RWPE2 (cell line): ENCODE measurements at regions not wholly inside any gene's neighbourhood (a gene's known extent, or its start where the extent isn't known, plus 50 kb on each side); places are given as distances from the start of the nearest gene placed in this dataset.

ENCODE experiments used
- ATAC-seq: fragments of 200-7000 bp; cut with Tn5 transposase; 3 replicates; pipeline ENCODE4 v1.9.1; 2021; ENCODE audit warnings: low read depth
- DNase-seq: peaks from one replicate; pipeline ENCODE4 v3.0.0-alpha.2; 2020; ENCODE audit warnings: low spot score
- H3K27ac ChIP-seq: fragments of 450-650 bp; 2 replicates; pipeline ENCODE4 v1.5.1; 2017; ENCODE audit warnings: mild to moderate bottlenecking; ENCODE audit not compliant: poor library complexity, severe bottlenecking
- H3K27me3 ChIP-seq: fragments of 250-450 bp; sonication (Bioruptor Pico); 2 replicates; pipeline ENCODE4 v1.5.1; 2021; ENCODE audit warnings: mild to moderate bottlenecking, moderate library complexity; ENCODE audit not compliant: insufficient read depth, poor library complexity, severe bottlenecking
- H3K36me3 ChIP-seq: fragments of 250-450 bp; sonication (Bioruptor Pico); 2 replicates; pipeline ENCODE4 v1.5.1; 2020; ENCODE audit warnings: low read depth, mild to moderate bottlenecking, moderate library complexity
- H3K4me1 ChIP-seq: fragments of 250-450 bp; sonication (Bioruptor Pico); 2 replicates; pipeline ENCODE4 v1.5.1; 2021; ENCODE audit warnings: mild to moderate bottlenecking, moderate library complexity; ENCODE audit not compliant: insufficient read depth, poor library complexity, severe bottlenecking
- H3K4me3 ChIP-seq: fragments of 250-450 bp; sonication (Bioruptor Pico); 2 replicates; pipeline ENCODE4 v1.5.1; 2021; ENCODE audit warnings: mild to moderate bottlenecking, moderate library complexity; ENCODE audit not compliant: severe bottlenecking
- H3K9me3 ChIP-seq: fragments of 250-450 bp; sonication (Bioruptor Pico); 2 replicates; pipeline ENCODE4 v1.5.1; 2021; ENCODE audit warnings: mild to moderate bottlenecking, moderate library complexity; ENCODE audit not compliant: severe bottlenecking
- CTCF ChIP-seq: fragments of 450-650 bp; IDR thresholded peaks from one replicate; pipeline ENCODE4 v1.5.1; 2017; ENCODE audit warnings: mild to moderate bottlenecking, moderate library complexity; ENCODE audit not compliant: poor library complexity, severe bottlenecking

DNA sequence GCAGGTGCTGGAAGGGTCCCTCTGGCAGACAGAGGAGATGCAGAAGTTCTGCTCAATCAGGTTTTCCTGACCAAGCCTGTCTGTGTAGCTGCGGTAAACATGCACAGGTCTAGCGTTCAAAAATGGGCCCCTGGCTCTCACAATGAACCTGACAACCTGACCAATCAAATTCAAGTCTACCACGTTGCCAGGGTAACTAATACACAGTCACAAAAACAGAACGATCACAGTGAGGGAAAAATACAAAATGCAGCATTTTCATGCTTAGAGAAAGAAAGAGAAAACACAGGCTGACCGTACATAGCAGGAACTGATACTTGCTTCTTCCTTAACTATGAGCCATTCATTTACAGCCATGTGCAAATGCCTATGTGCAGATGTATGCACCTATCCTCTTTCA lies 353.1 kb upstream of the TSHZ2 start:
- ATAC-seq: 0 out of 3 replicates have a peak, but pooled peaks have one; percentile 8

GRCh38 chr20:52616629-52617028 lies 355.5 kb upstream of the TSHZ2 start:
- Histone ChIP-seq H3K27ac (no peak overlapping the region), H3K36me3 (no peaks in the 10 kb centered on the region), H3K4me1 (peaks cover 8% of the 10 kb centered on the region), H3K4me3 (no peak overlapping the region), H3K27me3 (no peaks in the 10 kb centered on the region), H3K9me3 (no peaks in the 10 kb centered on the region)
- no peak for ATAC-seq
- DNase-seq: no peak
- no peak for TF ChIP-seq CTCF

More for the DNA sequence above, 353.1 kb upstream of the TSHZ2 start:
- H3K27me3 ChIP-seq: no peaks in the 10 kb centered on the region
- no peak overlapping the region for H3K27ac ChIP-seq
- no peak overlapping the region for H3K4me3 ChIP-seq
- no peak for TF ChIP-seq CTCF
- no peak for DNase-seq
- peaks cover 1% of the 10 kb centered on the region for H3K4me1 ChIP-seq
- H3K36me3 ChIP-seq: no peaks in the 10 kb centered on the region
- no peaks in the 10 kb centered on the region for H3K9me3 ChIP-seq

- H3K9me3 ChIP-seq: no peaks in the 10 kb centered on the region
- TF ChIP-seq CTCF: no peak
- no peaks in the 10 kb centered on the region for H3K27me3 ChIP-seq
- no peak overlapping the region for H3K4me3 ChIP-seq
- ATAC-seq (no peak), DNase-seq (no peak)
- peaks cover 8% of the 10 kb centered on the region for H3K4me1 ChIP-seq
- H3K36me3 ChIP-seq: no peaks in the 10 kb centered on the region
- H3K27ac ChIP-seq: no peak overlapping the region
These were observed 357.9 kb upstream of the TSHZ2 start for GRCh38 chr20:52614051-52614863.

- H3K27ac ChIP-seq: no peak overlapping the region
- no peaks in the 10 kb centered on the region for H3K36me3 ChIP-seq
- peaks cover 8% of the 10 kb centered on the region for H3K4me1 ChIP-seq
- no peaks in the 10 kb centered on the region for H3K9me3 ChIP-seq
- TF ChIP-seq CTCF: no peak
- no peak for ATAC-seq
- no peak overlapping the region for H3K4me3 ChIP-seq
- H3K27me3 ChIP-seq: no peaks in the 10 kb centered on the region
- no peak for DNase-seq
These were observed 360.0 kb upstream of the TSHZ2 start for GRCh38 chr20:52612046-52612632.

GRCh38 chr20:52610749-52611148 lies 361.4 kb upstream of the TSHZ2 start:
- TF ChIP-seq CTCF: no peak
- Histone ChIP-seq H3K27me3 (no peaks in the 10 kb centered on the region), H3K4me1 (peaks cover 8% of the 10 kb centered on the region), H3K9me3 (no peaks in the 10 kb centered on the region), H3K4me3 (no peak overlapping the region), H3K27ac (no peak overlapping the region), H3K36me3 (no peaks in the 10 kb centered on the region)
- DNase-seq (no peak), ATAC-seq (no peak)
